ENCODE measurements at regions not wholly inside any gene's neighbourhood (a gene's known extent, or its start where the extent isn't known, plus 50 kb on each side); places are given as distances from the start of the nearest gene placed in this dataset.
"Not testable (repeated sequence)": the region's sequence is repeated elsewhere in the genome, so short reads cannot be mapped to it uniquely, and the experiment has no call there.

GRCh38 chr6:150741633-150742200, 123.8 kb upstream of the MTHFD1L start:
- no peak for DNase-seq

GRCh38 chr6:150744522-150745260, 120.8 kb upstream of the MTHFD1L start:
- no peak for DNase-seq

GRCh38 chr6:150745896-150746295, 119.6 kb upstream of the MTHFD1L start:
- DNase-seq = peak; percentile 36

- no peak for DNase-seq
Observed at GRCh38 chr6:150747155-150747554, 118.3 kb upstream of the MTHFD1L start.

GRCh38 chr6:150749091-150749670, 116.3 kb upstream of the MTHFD1L start:
- DNase-seq = no peak

- DNase-seq = no peak
Observed at GRCh38 chr6:150751296-150751695, 114.2 kb upstream of the MTHFD1L start.

GRCh38 chr6:150752409-150752808, 113.1 kb upstream of the MTHFD1L start:
- no peak for DNase-seq

GRCh38 chr6:150753371-150754064, 112.0 kb upstream of the MTHFD1L start:
- no peak for DNase-seq

- DNase-seq = no peak
Observed at GRCh38 chr6:150755042-150755441, 110.5 kb upstream of the MTHFD1L start.

GRCh38 chr6:150755524-150755923, 110.0 kb upstream of the MTHFD1L start:
- no peak for DNase-seq

GRCh38 chr6:150756173-150756572, 109.3 kb upstream of the MTHFD1L start:
- no peak for DNase-seq

GRCh38 chr6:150757807-150758206, 107.7 kb upstream of the MTHFD1L start:
- DNase-seq = not testable (repeated sequence)

- no peak for DNase-seq
Observed at GRCh38 chr6:150759483-150759882, 106.0 kb upstream of the MTHFD1L start.

GRCh38 chr6:150761771-150762170, 103.7 kb upstream of the MTHFD1L start:
- no peak for DNase-seq

GRCh38 chr6:150764334-150765066, 101.0 kb upstream of the MTHFD1L start:
- peak; percentile 83 for DNase-seq

GRCh38 chr6:150765067-150765764, 100.3 kb upstream of the MTHFD1L start:
- no peak for DNase-seq

GRCh38 chr6:150766201-150766997, 99.1 kb upstream of the MTHFD1L start:
- DNase-seq = peak; percentile 86

- no peak for DNase-seq
Observed at GRCh38 chr6:150767161-150767560, 98.3 kb upstream of the MTHFD1L start.

GRCh38 chr6:150767571-150768018, 97.9 kb upstream of the MTHFD1L start:
- DNase-seq = no peak

GRCh38 chr6:150770637-150771036, 94.9 kb upstream of the MTHFD1L start:
- DNase-seq = no peak

- DNase-seq = no peak
Observed at GRCh38 chr6:150773969-150774368, 91.5 kb upstream of the MTHFD1L start.

Measured in DMS79 treated with DMSO at 0.1 percent for 48 hours (cell line).